GM12878 (cell line): ENCODE measurements at regions not wholly inside any gene's neighbourhood (a gene's known extent, or its start where the extent isn't known, plus 50 kb on each side); places are given as distances from the start of the nearest gene placed in this dataset.

Experiments
- CTCF ChIP-seq, 3 experiments: IDR thresholded peaks in 2 of 3; conservative IDR thresholded peaks in 1 of 3; 2 replicates each; pipeline ENCODE4 v1.5.1; 2011; ENCODE audit warnings: low read depth in 3 of 3, low read length in 3 of 3, mild to moderate bottlenecking in 3 of 3, control low read depth in 2 of 3, moderate library complexity in 2 of 3, inconsistent platforms in 1 of 3, mixed read lengths in 1 of 3; ENCODE audit not compliant: control insufficient read depth in 2 of 3, insufficient read depth in 1 of 3; ENCODE audit errors: extremely low read depth in 1 of 3
- EZH2 ChIP-seq: IDR thresholded peaks from 2 replicates; pipeline ENCODE4 v1.6.1; 2012; ENCODE audit warnings: low read depth, mild to moderate bottlenecking, control low read depth, inconsistent platforms, low read length, borderline replicate concordance; ENCODE audit not compliant: control insufficient read depth
- TCF12 ChIP-seq: IDR thresholded peaks from 2 replicates; pipeline ENCODE4 v1.6.1; 2011; ENCODE audit warnings: low read depth, mild to moderate bottlenecking, low read length

- TF ChIP-seq TCF12 (no peak), CTCF (IDR thresholded peaks at IDR 0.05 in 2 of 3, conservative IDR thresholded peaks at IDR 0.05 in 1 of 3; ENCODE audit: control insufficient read depth in 2 of 3, extremely low read depth in 1 of 3, insufficient read depth in 1 of 3, low read depth in 3 of 3, low read length in 3 of 3) (no peak), EZH2 (no peak)
Measured at GRCh38 chr17:77474292-77474988, 333.7 kb downstream of the SEC14L1 start.
